ENCODE measurements at regions not wholly inside any gene's neighbourhood (a gene's known extent, or its start where the extent isn't known, plus 50 kb on each side); places are given as distances from the start of the nearest gene placed in this dataset.

DNA sequence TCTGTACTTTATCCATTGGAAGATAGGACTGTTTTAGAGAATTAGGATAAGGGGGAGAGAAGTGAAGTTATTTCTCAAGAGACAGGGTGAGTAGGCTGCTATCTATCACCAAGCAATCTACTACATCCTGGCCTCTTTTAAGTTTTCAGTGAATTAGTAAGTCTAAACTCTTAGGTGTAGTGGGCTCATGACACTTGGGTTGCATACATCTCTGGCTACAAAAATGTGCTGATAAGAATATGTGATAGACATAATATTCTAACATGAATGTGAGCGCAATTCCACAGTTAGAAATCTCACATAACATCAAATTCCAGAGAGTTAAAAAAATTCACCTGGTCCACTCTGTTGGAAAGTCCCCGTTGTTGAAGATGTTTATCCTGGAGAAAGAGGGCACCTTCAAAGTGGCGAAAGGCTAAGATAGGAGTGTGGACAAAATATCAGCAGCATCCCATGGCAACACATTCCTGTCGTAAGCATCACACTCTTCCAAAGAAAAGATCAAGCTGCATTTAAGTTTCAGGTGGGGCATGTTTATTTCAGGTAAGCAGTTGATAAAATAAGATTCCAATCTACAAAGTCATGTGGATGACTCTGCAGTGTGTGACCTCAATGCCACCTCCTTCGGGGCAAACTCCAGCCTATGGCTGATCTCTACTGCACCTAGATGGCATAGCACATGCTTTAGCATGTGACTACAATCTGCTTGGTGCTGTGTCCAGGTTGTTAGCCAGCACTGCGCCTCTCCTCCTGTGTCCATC is 111.7 kb upstream of the NEDD9 start:
- H3K9me3 ChIP-seq (ENCODE audit: control insufficient read depth, insufficient read depth, low read length) = no peaks in the 10 kb centered on the region
- peaks cover 14% of the 10 kb centered on the region for H3K4me1 ChIP-seq (ENCODE audit: control insufficient read depth, low read length)
- no peaks in the 10 kb centered on the region for H3K36me3 ChIP-seq (ENCODE audit: control insufficient read depth, low read length)
- no peak overlapping the region for H3K27ac ChIP-seq (ENCODE audit: low read depth, low read length)
- no peaks in the 10 kb centered on the region for H3K9me2 ChIP-seq (replicated peaks; ENCODE audit: control insufficient read depth, low read length)
- no peak overlapping the region for H3K4me3 ChIP-seq (ENCODE audit: low read length)
- no peaks in the 10 kb centered on the region for H3K27me3 ChIP-seq (ENCODE audit: control insufficient read depth, low read length)
- TF ChIP-seq, protein P1, sequence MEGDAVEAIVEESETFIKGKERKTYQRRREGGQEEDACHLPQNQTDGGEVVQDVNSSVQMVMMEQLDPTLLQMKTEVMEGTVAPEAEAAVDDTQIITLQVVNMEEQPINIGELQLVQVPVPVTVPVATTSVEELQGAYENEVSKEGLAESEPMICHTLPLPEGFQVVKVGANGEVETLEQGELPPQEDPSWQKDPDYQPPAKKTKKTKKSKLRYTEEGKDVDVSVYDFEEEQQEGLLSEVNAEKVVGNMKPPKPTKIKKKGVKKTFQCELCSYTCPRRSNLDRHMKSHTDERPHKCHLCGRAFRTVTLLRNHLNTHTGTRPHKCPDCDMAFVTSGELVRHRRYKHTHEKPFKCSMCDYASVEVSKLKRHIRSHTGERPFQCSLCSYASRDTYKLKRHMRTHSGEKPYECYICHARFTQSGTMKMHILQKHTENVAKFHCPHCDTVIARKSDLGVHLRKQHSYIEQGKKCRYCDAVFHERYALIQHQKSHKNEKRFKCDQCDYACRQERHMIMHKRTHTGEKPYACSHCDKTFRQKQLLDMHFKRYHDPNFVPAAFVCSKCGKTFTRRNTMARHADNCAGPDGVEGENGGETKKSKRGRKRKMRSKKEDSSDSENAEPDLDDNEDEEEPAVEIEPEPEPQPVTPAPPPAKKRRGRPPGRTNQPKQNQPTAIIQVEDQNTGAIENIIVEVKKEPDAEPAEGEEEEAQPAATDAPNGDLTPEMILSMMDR (IDR thresholded peaks at IDR 0.05; ENCODE audit: low read depth, low read length, poor library complexity, severe bottlenecking) = no peak
- TF ChIP-seq EZH2phosphoT487 (IDR thresholded peaks at IDR 0.05; ENCODE audit: borderline replicate concordance, low read length) = no peak
- H3K4me2 ChIP-seq (ENCODE audit: low read length) = no peak overlapping the region
- H3F3A ChIP-seq (ENCODE audit: control insufficient read depth, insufficient read depth) = no peaks in the 10 kb centered on the region
- no peaks in the 10 kb centered on the region for H4K20me1 ChIP-seq (ENCODE audit: control insufficient read depth, insufficient read depth, low read depth, low read length)
- H3K79me2 ChIP-seq (ENCODE audit: control insufficient read depth, low read length) = no peaks in the 10 kb centered on the region

DNA sequence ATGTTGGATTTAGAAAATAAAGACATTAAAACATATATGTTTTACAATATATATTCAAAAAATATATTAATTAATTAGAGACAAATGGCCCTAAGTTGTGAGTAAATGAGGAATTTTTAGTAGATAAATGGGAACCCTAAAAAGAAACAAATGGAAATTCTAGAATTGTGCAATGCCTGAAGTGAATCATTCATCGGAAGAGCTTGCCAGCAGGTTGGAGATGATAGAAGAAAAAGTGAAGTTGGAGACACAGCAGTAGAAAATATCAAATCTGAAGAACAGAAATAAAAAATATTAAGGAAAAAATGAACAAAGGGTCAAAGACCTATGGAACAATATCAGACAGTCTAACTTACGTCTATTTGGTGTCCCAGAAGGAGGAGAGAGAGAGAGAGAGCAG is 109.4 kb upstream of the NEDD9 start:
- Histone ChIP-seq H4K20me1 (ENCODE audit: control insufficient read depth, insufficient read depth, low read depth, low read length) (no peaks in the 10 kb centered on the region), H3K4me2 (ENCODE audit: low read length) (no peak overlapping the region)

DNA sequence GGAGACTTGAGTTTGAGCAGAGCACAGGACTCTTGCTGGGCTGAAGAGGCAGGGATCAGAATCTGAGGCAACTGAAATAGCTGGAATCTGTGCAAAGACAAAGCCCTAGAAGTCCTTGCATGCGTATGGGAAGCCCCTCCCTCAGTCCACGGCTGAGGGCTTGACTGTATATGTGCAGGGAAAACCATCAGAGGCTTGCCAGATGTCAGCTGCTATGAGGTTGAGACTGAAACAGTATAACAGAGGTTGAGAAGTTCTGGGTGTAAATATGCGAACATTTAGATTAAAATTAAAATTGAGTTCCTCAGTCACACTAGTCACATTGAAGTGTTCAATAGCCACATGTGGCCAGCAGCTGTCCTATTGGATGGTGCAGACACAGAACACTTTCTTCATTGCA is 108.8 kb upstream of the NEDD9 start:
- no peaks in the 10 kb centered on the region for H3F3A ChIP-seq (ENCODE audit: control insufficient read depth, insufficient read depth)
- no peaks in the 10 kb centered on the region for H4K20me1 ChIP-seq (ENCODE audit: control insufficient read depth, insufficient read depth, low read depth, low read length)
- no peak for TF ChIP-seq EZH2phosphoT487 (IDR thresholded peaks at IDR 0.05; ENCODE audit: borderline replicate concordance, low read length)
- TF ChIP-seq, protein P1 (IDR thresholded peaks at IDR 0.05; ENCODE audit: low read depth, low read length, poor library complexity, severe bottlenecking) = no peak
- H3K9me2 ChIP-seq (replicated peaks; ENCODE audit: control insufficient read depth, low read length) = no peaks in the 10 kb centered on the region
- peaks cover 7% of the 10 kb centered on the region for H3K4me1 ChIP-seq (ENCODE audit: control insufficient read depth, low read length)
- H3K27ac ChIP-seq (ENCODE audit: low read depth, low read length) = no peak overlapping the region
- H3K9me3 ChIP-seq (ENCODE audit: control insufficient read depth, insufficient read depth, low read length) = no peaks in the 10 kb centered on the region
- H3K79me2 ChIP-seq (ENCODE audit: control insufficient read depth, low read length) = no peaks in the 10 kb centered on the region
- H3K4me2 ChIP-seq (ENCODE audit: low read length) = no peak overlapping the region
- H3K27me3 ChIP-seq (ENCODE audit: control insufficient read depth, low read length) = no peaks in the 10 kb centered on the region
- no peaks in the 10 kb centered on the region for H3K36me3 ChIP-seq (ENCODE audit: control insufficient read depth, low read length)
- H3K4me3 ChIP-seq (ENCODE audit: low read length) = no peak overlapping the region

More for the DNA sequence above, 109.4 kb upstream of the NEDD9 start:
- Histone ChIP-seq H3K9me2 (replicated peaks; ENCODE audit: control insufficient read depth, low read length) (no peaks in the 10 kb centered on the region), H3K9me3 (ENCODE audit: control insufficient read depth, insufficient read depth, low read length) (no peaks in the 10 kb centered on the region), H3K27me3 (ENCODE audit: control insufficient read depth, low read length) (no peaks in the 10 kb centered on the region), H3F3A (ENCODE audit: control insufficient read depth, insufficient read depth) (no peaks in the 10 kb centered on the region), H3K4me1 (ENCODE audit: control insufficient read depth, low read length) (peaks cover 12% of the 10 kb centered on the region), H3K27ac (ENCODE audit: low read depth, low read length) (no peak overlapping the region), H3K36me3 (ENCODE audit: control insufficient read depth, low read length) (no peaks in the 10 kb centered on the region), H3K4me3 (ENCODE audit: low read length) (no peak overlapping the region), H3K79me2 (ENCODE audit: control insufficient read depth, low read length) (no peaks in the 10 kb centered on the region)
- TF ChIP-seq EZH2phosphoT487 (IDR thresholded peaks at IDR 0.05; ENCODE audit: borderline replicate concordance, low read length) = no peak
- TF ChIP-seq, protein P1 (IDR thresholded peaks at IDR 0.05; ENCODE audit: low read depth, low read length, poor library complexity, severe bottlenecking) = no peak
